Endothelial cell of umbilical vein (primary cell): ENCODE measurements at regions not wholly inside any gene's neighbourhood (a gene's known extent, or its start where the extent isn't known, plus 50 kb on each side); places are given as distances from the start of the nearest gene placed in this dataset.

Experiments
- BruUV-seq: library from RNA; stranded (reverse); fragments of 400-500 nt; replicated peaks from 2 replicates; lab custom pipeline; 2021; lab: Mats Ljungman, UMichigan
- CTCF ChIA-PET: fragments of 300-600, 350-600 bp; sonication (Branson Sonifier 250); formaldehyde crosslinking; loops from one replicate; lab custom pipeline; 2021; ENCODE audit warnings: antibody characterized with exemption, inconsistent platforms; lab: Charles Lee
- POLR2A ChIA-PET: fragments of 300-600, 350-600 bp; sonication (Branson Sonifier 250); formaldehyde crosslinking; loops from one replicate; lab custom pipeline; 2021; ENCODE audit warnings: antibody characterized with exemption, inconsistent platforms; lab: Charles Lee
- DNase-seq: peaks from one replicate; pipeline ENCODE4 v3.0.0-alpha.2; 2011; ENCODE audit warnings: low read depth, low spot score
- FAIRE-seq: peaks from 2 replicates; lab custom pipeline; 2011; peaks lifted over from hg19 to GRCh38; lab: Jason Lieb, UNC
- H2AFZ ChIP-seq: 2 replicates; pipeline ENCODE4 v1.6.0; 2012; ENCODE audit warnings: low read depth, low read length, control low read depth, inconsistent platforms
- H3K27ac ChIP-seq: 2 replicates; pipeline ENCODE4 v1.5.1; 2011; ENCODE audit warnings: low read depth, mild to moderate bottlenecking, control low read depth, low read length, moderate library complexity; ENCODE audit not compliant: insufficient read depth
- H3K27me3 ChIP-seq, 2 experiments: 2 replicates each; pipeline versions ENCODE4 v1.6.0 to v1.6.1; 2011; ENCODE audit warnings: low read length in 2 of 2, mixed read lengths in 1 of 2; ENCODE audit not compliant: control insufficient read depth in 2 of 2, insufficient read depth in 2 of 2
- H3K36me3 ChIP-seq, 2 experiments: 2 replicates in 1 of 2; 3 replicates in 1 of 2; pipeline ENCODE4 v1.5.1; 2011; ENCODE audit warnings: low read length in 2 of 2, mild to moderate bottlenecking in 1 of 2, moderate library complexity in 1 of 2; ENCODE audit not compliant: control insufficient read depth in 2 of 2, insufficient read depth in 2 of 2; ENCODE audit errors: extremely low read depth in 1 of 2
- H3K4me1 ChIP-seq: 3 replicates; pipeline ENCODE4 v1.5.1; 2011; ENCODE audit warnings: mild to moderate bottlenecking, low read length; ENCODE audit not compliant: control insufficient read depth, insufficient read depth; ENCODE audit errors: extremely low read depth
- H3K4me2 ChIP-seq: 2 replicates; pipeline ENCODE4 v1.6.1; 2011; ENCODE audit warnings: low read length, control low read depth, mixed read lengths; ENCODE audit not compliant: insufficient read depth
- H3K4me3 ChIP-seq, 3 experiments: fragments of 200-600 bp in 1 of 3; sonication (generic), shearing (Covaris generic) in 1 of 3; replicated peaks in 1 of 3; 2 replicates each; pipeline ENCODE4 v1.5.1; 2011 to 2016; ENCODE audit warnings: control low read depth in 3 of 3, low read length in 3 of 3, mild to moderate bottlenecking in 2 of 3, inconsistent platforms in 1 of 3, low read depth in 1 of 3, moderate library complexity in 1 of 3; ENCODE audit not compliant: insufficient read depth in 1 of 3
- H3K79me2 ChIP-seq: 2 replicates; pipeline ENCODE4 v1.6.0; 2012; ENCODE audit warnings: low read length, inconsistent platforms; ENCODE audit not compliant: control insufficient read depth, insufficient read depth
- H3K9ac ChIP-seq: replicated peaks from 2 replicates; pipeline ENCODE3; 2011; ENCODE audit warnings: low read length, control low read depth; ENCODE audit not compliant: insufficient read depth; ENCODE audit errors: extremely low read depth
- H3K9me1 ChIP-seq: replicated peaks from 3 replicates; pipeline ENCODE4 v1.6.0; 2011; ENCODE audit warnings: mild to moderate bottlenecking, low read length; ENCODE audit not compliant: control insufficient read depth, insufficient read depth; ENCODE audit errors: extremely low read depth
- H3K9me3 ChIP-seq: replicated peaks from 2 replicates; pipeline ENCODE4 v1.5.1; 2012; ENCODE audit warnings: low read length, inconsistent platforms; ENCODE audit not compliant: control insufficient read depth, insufficient read depth
- H4K20me1 ChIP-seq: replicated peaks from 2 replicates; pipeline ENCODE3; 2011; ENCODE audit warnings: mild to moderate bottlenecking, low read length; ENCODE audit not compliant: control insufficient read depth, insufficient read depth; ENCODE audit errors: extremely low read depth
- CTCF ChIP-seq, 2 donors: IDR thresholded peaks; 1 replicate in 1 of 2; 2 replicates in 1 of 2; pipeline ENCODE4 v1.5.1; 2011; ENCODE audit warnings: low read length in 2 of 2, mild to moderate bottlenecking in 2 of 2, moderate library complexity in 2 of 2, control low read depth in 1 of 2, inconsistent platforms in 1 of 2, low read depth in 1 of 2; ENCODE audit not compliant: insufficient read depth in 1 of 2; ENCODE audit errors: extremely low read depth in 1 of 2
- EZH2 ChIP-seq: IDR thresholded peaks from 2 replicates; pipeline ENCODE4 v1.6.1; 2012; ENCODE audit warnings: borderline replicate concordance, low read depth, mild to moderate bottlenecking, moderate library complexity, low read length, inconsistent platforms; ENCODE audit not compliant: severe bottlenecking
- FOS ChIP-seq: IDR thresholded peaks from 2 replicates; pipeline ENCODE4 v1.6.1; 2011; ENCODE audit warnings: mild to moderate bottlenecking, low read length, moderate library complexity, borderline replicate concordance; ENCODE audit not compliant: insufficient read depth
- GATA2 ChIP-seq: IDR thresholded peaks from 2 replicates; pipeline ENCODE4 v1.7.0; 2011; ENCODE audit warnings: low read depth, mild to moderate bottlenecking, moderate library complexity, mixed read lengths, low read length; ENCODE audit not compliant: insufficient read length, insufficient read depth
- JUN ChIP-seq: IDR thresholded peaks from 2 replicates; pipeline ENCODE4 v1.6.1; 2011; ENCODE audit warnings: borderline replicate concordance, low read depth; ENCODE audit not compliant: insufficient read length, insufficient read depth
- MAX ChIP-seq: IDR thresholded peaks from 2 replicates; pipeline ENCODE4 v1.6.1; 2011; ENCODE audit not compliant: insufficient read depth, insufficient read length
- MYC ChIP-seq: IDR thresholded peaks from one replicate; pipeline ENCODE4 v1.6.1; 2011; ENCODE audit warnings: mild to moderate bottlenecking, low read depth, low read length
- POLR2A ChIP-seq: IDR thresholded peaks from 2 replicates; pipeline ENCODE4 v1.6.1; 2012; ENCODE audit warnings: low read depth, mild to moderate bottlenecking, control low read depth, low read length
- POLR2AphosphoS5 ChIP-seq: IDR thresholded peaks from 2 replicates; pipeline ENCODE4 v1.6.1; 2012; ENCODE audit warnings: low read depth, mild to moderate bottlenecking, control low read depth, low read length, moderate library complexity; ENCODE audit not compliant: insufficient read depth
- dilution Hi-C: fragments of 300-500 bp; cut with MboI; formaldehyde crosslinking; loops from one replicate; pipeline ENCODE4 v1.15.0; 2019; ENCODE audit warnings: low sequenced_read_pairs; ENCODE audit not compliant: extremely low pct_ligation_motif_present
- intact Hi-C: fragments of 100-400 bp; cut with micrococcal nuclease; formaldehyde crosslinking; loops from one replicate; pipeline ENCODE4 v1.10.0; 2022

- Histone ChIP-seq H2AFZ (no peak overlapping the region), H3K4me2 (no peak overlapping the region), H3K79me2 (no peaks in the 10 kb centered on the region), H3K9me1 (no peaks in the 10 kb centered on the region), H3K4me3 (no peak overlapping the region), H3K27ac (no peak overlapping the region), H3K27me3 (no peaks in the 10 kb centered on the region), H3K36me3 (no peaks in the 10 kb centered on the region), H3K9ac (no peak overlapping the region), H3K4me1 (no peaks in the 10 kb centered on the region), H4K20me1 (no peaks in the 10 kb centered on the region), H3K9me3 (no peaks in the 10 kb centered on the region)
- FAIRE-seq = no peak
- intact Hi-C loops (no loop called here), dilution Hi-C loops (no loop called here)
- CTCF ChIA-PET = no interaction called here
- POLR2A ChIA-PET = no interaction called here
- no TSS peak for BruUV-seq
- no peak for TF ChIP-seq FOS
- TF ChIP-seq EZH2 = no peak
- no peak for TF ChIP-seq POLR2A
- no peak for TF ChIP-seq CTCF (IDR thresholded peaks at IDR 0.05; ENCODE audit: extremely low read depth in 1 of 2, insufficient read depth in 1 of 2, low read depth in 1 of 2, low read length in 2 of 2)
- no peak for TF ChIP-seq MYC
- TF ChIP-seq JUN = no peak
- no peak for TF ChIP-seq GATA2
- TF ChIP-seq MAX = no peak
- no peak for TF ChIP-seq POLR2AphosphoS5
- no peak for DNase-seq
Measured at GRCh38 chr5:114010362-114010761, 351.5 kb upstream of the KCNN2 start.
